ENCODE measurements at regions not wholly inside any gene's neighbourhood (a gene's known extent, or its start where the extent isn't known, plus 50 kb on each side); places are given as distances from the start of the nearest gene placed in this dataset.
"Not testable (repeated sequence)": the region's sequence is repeated elsewhere in the genome, so short reads cannot be mapped to it uniquely, and the experiment has no call there.

DNA sequence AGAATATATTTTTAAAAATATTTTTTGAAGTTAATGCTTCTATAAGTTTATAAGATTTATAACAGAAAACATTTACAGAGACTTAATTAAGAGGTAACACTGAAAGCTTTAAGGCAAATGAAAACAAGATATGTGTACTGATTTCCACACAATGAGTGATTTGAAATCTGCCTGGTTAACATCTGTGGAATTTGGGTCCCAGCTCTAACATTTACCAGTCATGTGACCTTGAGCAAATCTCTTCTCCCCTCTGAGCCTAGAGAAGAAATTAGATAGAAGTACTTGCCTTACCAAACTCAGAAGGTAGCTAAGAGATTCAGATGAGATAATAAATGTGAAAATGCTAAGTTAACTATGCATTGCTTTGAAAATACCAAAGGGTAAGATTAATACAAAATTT, 458.8 kb upstream of the LCORL start:
- no peak for DNase-seq

DNA sequence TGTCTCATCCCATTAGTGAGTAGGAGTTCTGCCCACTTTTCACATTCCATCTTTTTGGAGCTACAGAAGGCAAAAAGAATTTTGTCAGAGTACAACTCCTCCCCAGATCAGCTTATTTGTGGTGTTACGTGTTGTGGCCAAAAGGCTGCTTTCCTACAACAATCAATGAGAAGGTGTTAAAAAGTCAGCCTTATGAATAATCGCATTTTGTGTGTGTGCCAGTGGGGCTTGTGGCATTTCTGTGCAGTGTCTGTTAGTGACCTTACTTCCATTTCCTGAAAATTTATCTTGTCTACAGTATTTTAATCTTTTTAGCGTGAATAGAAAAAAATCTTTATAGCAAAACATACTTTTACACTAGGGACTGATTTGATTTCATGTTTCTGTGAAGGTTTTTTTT, 458.3 kb upstream of the LCORL start:
- no peak for DNase-seq

DNA sequence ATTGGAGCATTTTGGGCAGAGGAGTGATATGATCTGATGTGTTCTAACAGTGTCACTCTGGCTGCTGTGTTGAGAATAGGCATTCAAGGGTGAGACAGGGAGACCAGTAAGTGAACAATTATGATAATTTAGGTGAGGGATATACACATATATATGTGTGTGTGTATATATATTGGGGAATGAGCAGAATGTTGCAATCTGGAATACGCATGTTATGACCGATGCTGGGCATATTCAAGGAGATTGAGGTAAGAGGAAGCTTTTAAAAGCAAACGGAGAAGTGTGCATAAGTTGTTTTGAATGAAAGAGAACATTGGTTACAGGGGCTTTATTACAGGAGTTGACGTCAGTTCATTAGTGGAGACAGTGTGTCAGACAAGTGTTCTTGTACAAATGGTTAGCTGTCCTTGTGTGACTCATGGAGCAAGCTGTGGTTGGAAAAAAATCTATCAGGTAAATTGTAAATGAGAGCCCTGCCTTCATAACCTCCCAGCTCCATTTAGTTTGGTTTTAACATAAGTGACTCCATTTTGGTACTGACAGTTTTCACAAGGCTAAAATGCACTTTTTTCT, 442.5 kb upstream of the LCORL start:
- no peak for DNase-seq

DNA sequence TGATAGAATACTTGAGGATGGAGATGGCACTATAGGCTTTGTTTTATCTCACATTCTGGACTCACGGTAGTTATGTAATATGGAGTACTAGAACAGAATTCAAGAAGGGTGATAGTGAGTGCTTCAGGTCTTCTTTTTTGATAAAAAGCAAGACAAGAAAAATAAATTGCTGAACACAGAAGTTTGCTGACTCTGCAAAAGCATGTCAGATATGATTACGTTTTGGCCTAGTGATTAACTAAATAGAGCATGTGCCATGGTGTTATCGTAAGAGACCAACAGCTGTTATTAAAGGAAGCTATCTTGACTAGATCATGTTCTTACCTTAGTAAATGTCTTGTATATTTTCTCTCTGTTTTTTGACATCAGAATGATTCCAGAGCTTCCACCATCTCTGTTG, 436.9 kb upstream of the LCORL start:
- no peak for DNase-seq

DNA sequence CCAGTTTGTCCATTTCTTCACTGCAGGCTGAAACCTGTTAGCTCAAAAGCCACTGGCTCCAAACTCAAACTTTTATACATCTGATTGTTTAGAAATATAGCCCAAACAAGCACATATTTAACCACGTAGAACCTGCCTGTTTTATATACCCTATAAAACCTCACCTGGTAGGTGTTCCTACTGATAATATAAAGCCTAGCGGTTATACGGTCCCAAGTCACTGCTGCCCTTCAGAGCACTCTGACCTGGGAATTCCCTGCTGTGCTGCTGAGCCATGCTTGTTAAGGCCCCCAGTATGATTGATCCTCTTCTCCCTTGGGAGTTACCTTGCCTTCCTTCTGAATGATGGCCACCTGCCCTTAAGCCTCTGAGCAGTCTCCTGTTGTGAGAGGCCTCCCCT, 432.8 kb upstream of the LCORL start:
- no peak for DNase-seq

DNA sequence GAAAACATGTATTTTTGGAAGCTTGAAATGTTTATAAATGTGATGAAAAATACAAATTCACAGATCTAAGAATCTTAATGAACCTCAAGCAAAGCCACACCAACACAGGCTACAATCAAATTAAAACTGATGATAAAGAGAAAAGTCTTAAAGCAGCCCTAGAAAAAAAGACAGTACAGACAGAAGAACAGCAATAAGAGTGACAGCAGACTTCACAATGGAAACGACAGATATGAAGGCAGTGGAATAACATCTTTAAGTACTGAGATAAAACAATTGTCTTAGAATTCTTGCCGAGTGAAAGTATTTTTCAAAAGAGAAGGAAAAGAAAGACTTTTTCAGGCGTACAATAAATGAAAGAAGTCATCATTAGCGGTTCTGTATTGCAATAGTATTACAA, 423.6 kb upstream of the LCORL start:
- DNase-seq, result no peak

DNA sequence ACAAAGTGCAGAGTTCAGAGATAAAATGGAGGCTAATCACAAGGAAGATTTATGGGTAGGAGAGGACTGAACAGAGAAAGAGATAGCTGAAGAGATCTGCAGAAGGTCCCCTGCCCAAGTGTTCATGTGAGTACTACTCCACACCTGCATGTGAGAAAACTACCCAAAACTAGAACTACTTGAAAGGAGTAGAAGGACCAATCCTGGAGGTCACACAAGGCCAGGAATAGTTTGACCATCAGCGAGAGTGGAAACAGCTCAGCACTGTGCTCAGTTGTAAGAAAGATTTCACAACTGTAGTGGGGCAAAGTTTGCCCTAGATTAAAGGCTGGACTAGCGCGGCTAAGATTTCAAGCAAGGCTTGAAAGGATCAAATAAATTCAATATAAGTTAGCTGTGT, 422.7 kb upstream of the LCORL start:
- no peak for DNase-seq

DNA sequence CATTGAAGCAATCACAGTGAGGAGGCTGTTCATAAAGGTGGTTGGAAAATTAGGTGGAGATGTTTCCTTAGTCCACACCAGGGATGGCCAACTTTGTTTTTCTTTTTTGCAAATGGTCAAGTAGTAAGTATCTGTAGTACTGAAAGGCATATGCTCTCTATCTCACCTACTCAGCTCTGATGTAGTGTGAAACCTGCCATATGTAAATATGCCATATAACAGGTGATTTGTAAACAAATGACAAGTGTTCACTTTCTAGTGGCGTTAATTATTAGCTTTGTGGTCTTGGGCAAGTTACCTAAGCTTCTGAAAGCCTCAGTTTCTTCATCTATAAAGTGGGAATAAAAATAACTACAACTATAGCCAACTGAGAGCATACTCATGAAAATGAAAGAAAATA, 421.4 kb upstream of the LCORL start:
- no peak for DNase-seq

DNA sequence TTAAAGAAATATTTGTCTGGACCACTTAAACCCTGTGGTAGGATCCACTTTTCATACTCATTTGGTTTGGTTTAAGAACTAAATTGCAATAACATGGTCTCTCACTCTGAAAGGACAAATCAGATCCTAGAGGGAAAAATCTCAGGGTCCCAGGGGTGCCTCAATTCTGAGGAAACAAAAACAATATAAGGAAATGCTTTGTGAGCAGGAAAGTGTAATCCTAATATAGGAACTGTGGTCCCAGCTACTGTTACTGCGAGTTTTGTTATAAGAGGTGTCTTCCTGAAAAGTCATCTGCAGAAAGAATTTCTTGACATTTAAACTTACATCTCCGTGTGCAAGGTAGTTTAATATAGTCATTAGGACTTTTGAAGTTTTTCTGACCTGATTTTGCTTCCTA, 420.1 kb upstream of the LCORL start:
- no peak for DNase-seq

DNA sequence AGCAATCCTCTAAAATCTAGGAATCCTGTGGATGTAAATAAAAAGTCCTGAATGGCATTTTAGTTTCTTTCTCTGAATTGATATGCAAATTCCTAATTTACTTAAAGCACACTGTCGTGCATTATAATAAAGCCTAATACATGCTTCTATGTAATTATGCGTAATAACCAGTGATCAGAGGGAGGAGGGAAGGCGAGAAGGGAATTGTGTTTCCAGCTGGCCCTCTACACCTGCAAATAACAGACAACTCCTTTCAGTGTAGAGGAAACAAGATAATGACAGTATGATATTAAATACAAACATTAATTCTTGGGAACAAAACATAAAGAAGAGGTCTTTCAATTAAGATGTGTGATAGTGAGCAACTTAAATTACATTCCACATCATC, 419.6 kb upstream of the LCORL start:
- DNase-seq, result no peak

DNA sequence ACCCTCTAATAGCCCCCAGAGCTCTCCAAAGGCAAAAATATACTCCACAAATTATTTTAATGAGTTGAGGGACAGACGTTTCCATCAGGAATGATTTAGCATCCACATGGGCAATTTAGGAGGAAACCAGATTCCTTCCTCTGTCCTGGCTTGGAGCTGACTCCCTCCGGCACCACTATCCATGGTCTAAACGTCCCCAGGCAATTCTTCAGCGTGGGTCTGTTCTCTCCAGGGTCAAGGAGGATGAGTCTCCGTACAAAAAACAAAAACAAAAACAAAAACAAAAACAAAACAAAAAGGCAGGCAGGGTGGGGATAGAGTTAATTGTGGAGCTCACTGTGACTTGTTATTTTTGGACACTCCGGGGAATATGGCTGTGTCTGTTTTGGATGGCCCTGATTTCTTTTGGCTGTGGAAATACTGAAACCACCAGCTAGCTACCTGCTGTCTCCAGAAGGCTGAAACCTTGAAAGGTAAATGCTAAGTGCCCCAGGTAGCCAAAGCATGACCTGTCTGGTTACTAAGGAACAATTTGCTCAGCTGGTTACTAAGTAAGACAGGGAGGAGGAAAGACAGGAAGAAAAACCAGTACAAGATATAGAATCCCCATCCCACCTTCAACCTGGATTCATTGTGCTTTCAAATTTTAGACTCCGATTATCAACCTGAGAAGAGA, 419.1 kb upstream of the LCORL start:
- no peak for DNase-seq

DNA sequence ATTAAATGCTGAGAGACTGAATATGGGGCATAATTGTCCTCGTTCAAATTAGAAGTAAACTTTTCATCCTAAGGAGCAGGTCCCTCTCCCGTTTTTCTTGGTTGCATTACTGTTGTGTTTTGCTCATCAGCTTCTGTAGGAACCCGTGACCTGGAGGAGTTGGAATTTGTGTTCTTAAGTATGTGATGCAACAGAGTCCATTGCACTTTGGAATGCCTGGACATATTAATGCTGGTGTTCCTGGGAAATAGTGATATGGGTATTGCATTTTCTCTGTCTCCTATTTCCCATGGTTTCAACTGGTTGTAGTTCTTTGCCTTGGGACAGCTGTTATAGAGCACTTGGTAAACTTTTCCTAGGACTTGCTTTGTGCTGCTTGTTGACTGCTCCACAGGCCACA, 417.8 kb upstream of the LCORL start:
- no peak for DNase-seq

DNA sequence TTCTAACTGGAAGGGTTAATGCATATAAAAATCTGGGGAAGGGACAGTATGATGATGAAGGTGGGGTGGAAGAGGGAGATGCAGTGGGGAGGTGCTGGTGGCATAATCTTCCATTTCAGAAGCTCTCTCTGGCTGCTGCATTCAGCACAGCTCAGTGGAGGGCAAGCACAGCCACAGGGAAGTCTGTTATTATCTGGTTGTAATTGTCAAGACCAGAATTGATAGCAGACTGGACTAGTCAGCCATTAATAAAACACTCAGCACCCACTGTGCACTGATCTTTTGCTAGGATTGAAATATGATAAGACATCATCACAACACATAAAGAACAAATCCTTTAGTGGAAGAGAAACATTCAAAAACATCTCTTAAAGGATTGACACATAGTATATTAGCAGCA, 414.2 kb upstream of the LCORL start:
- no peak for DNase-seq

DNA sequence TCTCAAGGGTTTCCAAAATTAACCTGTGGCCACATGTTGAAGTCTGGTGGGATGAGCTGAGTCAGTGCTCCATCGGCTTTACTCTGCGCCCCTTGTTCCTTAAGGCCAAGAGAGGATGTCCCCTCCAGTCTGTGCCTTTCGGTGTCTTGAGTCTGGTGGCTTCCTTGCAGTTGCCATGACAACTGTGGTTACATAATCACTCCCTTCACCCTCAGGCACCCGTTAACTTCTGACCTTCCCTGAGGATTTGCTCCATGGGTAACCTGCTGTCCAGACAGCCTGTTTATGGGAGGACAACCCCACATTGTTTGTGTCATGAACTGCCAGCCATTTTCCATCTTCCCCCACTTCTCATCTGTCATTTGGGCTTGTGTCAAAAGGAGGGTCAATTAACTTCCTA, 401.1 kb upstream of the LCORL start:
- no peak for DNase-seq

DNA sequence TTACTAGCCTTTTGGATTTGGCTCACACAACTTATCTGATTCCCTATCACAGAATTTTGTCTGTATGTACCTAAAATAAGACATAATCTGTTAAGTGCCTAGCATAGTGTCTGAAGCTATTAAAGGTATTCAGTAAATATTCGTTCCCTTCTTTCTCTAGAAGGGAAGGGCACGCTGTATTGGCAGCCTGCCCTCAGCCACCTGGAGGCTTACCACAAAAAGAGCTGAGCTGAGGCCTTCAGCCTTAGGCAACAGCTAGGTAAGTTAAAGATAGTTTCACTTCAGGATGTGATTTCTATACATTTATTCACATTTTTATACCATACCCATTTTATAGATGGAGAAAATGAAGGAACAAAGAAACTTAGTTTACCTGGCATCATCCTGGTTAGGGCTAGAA, 400.0 kb upstream of the LCORL start:
- DNase-seq, result no peak

DNA sequence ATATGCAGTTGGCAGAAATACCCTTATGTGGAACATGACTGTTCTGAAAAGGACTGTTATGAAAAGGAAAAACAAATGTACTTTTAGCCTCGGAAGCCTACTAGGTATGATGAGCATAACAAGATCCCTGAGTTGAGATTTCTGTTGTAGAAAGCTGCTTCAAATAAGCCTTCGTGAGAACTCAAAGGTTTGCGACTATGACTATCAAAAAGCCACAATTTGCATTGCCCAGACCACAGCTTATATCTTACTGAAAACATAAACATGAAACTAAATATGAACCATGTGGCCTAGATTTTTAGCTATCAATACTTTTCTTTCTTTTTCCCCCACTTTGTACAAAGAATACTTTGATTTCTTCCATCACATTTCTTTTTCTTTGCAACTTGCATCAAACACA, 398.2 kb upstream of the LCORL start:
- no peak for DNase-seq

DNA sequence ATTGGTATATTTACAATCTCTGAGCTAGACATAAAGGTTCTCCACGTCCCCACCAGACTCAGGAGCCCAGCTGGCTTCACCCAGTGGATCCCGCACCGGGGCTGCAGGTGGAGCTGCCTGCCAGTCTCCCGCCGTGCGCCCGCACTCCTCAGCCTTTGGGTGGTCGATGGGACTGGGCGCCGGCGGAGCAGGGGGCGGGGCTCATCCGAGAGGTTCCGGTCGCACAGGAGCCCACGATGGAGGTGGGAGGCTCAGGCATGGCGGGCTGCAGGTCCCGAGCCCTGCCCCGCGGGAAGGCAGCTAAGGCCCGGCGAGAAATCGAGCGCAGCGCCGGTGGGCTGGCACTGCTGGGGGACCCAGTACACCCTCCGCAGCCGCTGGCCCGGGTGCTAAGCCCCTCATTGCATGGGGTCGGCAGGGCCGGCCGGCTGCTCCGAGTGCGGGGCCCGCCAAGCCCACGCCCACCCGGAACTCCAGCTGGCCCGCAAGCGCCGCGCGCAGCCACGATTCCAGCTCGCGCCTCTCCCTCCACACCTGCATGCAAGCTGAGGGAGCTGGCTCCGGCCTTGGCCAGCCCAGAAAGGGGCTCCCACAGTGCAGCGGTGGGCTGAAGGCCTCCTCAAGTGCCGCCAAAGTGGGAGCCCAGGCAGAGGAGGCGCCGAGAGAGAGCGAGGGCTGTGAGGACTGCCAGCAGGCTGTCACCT, 396.8 kb upstream of the LCORL start:
- DNase-seq, result not testable (repeated sequence)

DNA sequence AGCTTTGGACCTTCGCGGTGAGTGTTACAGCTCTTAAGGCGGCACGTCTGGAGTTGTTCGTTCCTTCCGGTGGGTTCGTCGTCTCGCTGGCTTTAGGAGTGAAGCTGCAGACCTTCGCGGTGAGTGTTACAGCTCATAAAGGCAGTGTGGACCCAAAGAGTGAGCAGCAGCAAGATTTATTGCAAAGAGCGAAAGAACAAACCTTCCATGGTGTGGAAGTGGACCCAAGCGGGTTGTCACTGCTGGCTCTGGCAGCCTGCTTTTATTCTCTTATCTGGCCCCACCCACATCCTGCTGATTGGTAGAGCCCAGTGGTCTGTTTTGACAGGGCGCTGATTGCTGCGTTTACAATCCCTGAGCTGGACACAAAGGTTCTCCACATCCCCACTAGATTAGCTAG, 396.1 kb upstream of the LCORL start:
- DNase-seq, result not testable (repeated sequence)

DNA sequence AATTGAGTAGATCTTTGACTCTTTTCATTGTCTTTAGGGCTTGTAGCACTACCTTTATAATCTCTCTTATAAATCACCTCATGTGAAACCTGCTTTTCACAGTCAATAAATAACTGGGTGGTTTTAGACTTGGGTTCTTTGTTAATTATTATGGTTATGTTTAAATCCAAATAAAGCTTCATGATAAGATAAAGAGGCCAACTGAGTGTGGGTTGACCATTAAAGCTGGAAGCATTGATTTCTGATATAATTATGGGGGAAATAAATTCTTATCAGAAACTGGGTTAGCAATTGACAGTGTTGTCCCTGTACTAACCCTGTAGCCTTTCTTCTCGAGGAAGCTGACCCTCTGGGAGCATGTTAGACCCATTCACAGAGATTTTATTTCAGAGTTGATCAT, 384.7 kb upstream of the LCORL start:
- no peak for DNase-seq

DNA sequence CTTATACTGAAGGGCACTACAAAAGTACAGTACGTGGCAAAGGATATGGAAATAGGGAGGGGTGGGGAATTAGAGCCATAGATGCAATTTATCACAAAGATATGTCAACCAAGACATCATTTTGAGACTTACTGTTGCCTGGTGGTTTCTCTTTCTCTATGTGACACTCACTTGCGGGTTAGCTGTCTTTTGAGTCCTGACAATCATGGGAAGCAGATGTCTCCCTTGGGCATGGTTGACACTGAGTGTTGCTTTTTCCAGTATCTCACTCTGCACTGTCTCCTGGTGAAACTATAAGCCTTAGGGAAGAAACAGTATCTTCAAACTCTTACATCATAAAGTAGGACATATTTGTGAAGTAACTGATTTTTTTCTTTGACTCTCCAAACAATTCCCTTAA, 383.5 kb upstream of the LCORL start:
- no peak for DNase-seq

DNA sequence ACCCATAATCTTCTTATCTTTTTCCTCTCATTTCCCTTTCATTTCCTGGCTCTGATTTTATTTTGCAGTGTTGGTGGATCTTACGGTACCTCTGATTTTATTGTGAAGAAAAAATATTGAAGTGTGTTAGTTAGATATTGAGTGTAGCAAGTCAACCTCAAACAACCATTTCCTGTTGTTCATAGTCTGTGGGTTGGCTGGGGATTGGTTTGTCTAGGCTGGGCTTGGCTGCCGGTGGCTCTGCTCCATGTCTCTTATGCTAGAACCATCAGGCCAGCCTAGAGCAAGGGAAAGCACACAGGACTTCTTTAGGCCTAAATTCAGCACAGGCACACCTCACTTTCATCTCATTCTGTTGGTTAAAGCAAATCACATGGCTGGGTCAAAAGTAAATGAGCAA, 383.1 kb upstream of the LCORL start:
- no peak for DNase-seq

DNA sequence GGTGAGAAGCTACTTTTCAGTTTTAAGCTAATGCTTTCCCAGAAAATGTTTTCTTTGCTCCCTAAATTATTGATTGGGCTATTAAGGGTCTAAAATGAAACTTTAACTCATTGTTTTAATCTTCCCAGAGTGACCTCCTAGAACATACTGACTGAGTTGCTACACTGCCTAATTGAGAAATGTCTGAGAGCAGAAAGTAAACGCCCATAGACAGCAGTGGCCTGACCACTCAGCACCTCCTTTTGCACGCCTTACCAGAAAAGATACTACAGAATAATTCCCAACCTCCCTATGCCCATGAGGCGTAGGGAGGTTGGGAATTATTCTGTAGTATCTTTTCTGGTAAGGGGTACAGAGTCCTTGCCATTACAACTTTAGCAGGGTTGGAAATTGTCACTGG, 381.8 kb upstream of the LCORL start:
- no peak for DNase-seq

DNA sequence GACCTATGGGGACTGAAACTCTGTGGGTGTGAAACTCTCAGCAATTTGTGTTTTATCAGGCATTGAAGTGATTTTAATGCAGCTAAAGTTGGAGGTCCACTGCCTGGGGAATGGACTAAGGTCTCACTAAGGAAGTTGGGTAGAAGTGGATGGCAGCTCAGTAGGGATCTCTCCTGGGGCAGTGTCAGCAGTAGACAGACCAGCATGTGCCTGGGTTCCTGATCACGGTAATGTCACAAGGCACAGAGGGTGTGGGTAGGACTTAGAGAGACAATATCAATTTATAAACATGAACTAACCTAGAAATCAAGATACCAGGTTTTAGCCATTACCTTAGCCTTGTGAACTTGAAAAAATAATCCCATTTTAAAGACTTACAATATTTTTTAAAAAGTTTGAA, 380.3 kb upstream of the LCORL start:
- no peak for DNase-seq

DNA sequence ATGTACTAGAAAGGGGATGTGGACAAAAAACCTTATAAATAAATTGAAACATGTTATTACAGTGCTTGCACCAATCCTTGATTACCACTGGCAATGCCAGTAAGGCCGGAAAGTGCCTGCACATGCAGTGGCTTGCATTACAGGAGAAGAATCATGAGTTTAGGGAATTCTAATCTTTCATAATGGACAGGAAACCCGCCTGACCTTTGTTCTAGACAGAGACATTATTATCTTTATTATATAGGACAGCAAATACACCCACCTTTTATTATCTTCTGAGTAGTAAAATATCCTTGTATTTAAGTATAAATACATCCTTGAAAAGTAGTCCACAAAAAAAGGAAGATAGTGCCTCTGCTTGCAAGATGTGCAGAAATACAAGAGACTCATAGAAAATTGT, 379.9 kb upstream of the LCORL start:
- no peak for DNase-seq

DNA sequence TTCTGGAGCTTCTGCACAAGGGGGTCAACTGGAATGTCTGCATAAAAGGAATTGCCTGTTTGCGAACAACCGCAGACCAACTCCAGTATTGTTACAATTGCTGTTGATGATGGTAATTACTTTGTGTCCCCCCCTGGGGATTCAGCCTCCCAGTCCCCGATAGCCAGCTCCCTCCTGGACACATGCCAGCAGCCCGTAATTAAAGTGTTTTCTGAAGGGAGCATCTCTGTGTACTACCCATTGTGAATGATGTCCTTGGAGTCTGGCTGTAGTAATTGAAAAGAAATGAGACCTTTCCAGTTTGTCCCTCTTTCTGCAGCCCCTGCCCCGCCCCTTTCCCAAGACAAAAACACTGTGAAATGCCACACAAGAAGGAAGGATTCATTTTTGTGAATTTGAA, 377.1 kb upstream of the LCORL start:
- DNase-seq, result no peak
